ENCODE measurements at regions not wholly inside any gene's neighbourhood (a gene's known extent, or its start where the extent isn't known, plus 50 kb on each side); places are given as distances from the start of the nearest gene placed in this dataset.

- no peak for DNase-seq (ENCODE audit: low read depth)
- no peak overlapping the region for H3K4me3 ChIP-seq (ENCODE audit: low read depth, low read length)
- no peak for TF ChIP-seq POLR2A (IDR thresholded peaks at IDR 0.05; ENCODE audit: extremely low read depth, insufficient read length)
- TF ChIP-seq CTCF (IDR thresholded peaks at IDR 0.05; ENCODE audit: low read depth, low read length) = no peak
- TF ChIP-seq MAX (IDR thresholded peaks at IDR 0.05; ENCODE audit: low read depth, low read length) = no peak
- TF ChIP-seq MYC (IDR thresholded peaks at IDR 0.05; ENCODE audit: low read depth, low read length) = no peak
These were observed 86.4 kb upstream of the PICALM start for GRCh38 chr11:86155200-86155844.

- DNase-seq (ENCODE audit: low read depth) = no peak
- no peak overlapping the region for H3K4me3 ChIP-seq (ENCODE audit: low read depth, low read length)
- TF ChIP-seq CTCF (IDR thresholded peaks at IDR 0.05; ENCODE audit: low read depth, low read length) (no peak), MYC (IDR thresholded peaks at IDR 0.05; ENCODE audit: low read depth, low read length) (no peak), MAX (IDR thresholded peaks at IDR 0.05; ENCODE audit: low read depth, low read length) (no peak), POLR2A (IDR thresholded peaks at IDR 0.05; ENCODE audit: extremely low read depth, insufficient read length) (no peak)
These were observed 84.6 kb upstream of the PICALM start for GRCh38 chr11:86153439-86153838.

GRCh38 chr11:86152901-86153300, 84.0 kb upstream of the PICALM start:
- TF ChIP-seq CTCF (IDR thresholded peaks at IDR 0.05; ENCODE audit: low read depth, low read length) (no peak), POLR2A (IDR thresholded peaks at IDR 0.05; ENCODE audit: extremely low read depth, insufficient read length) (no peak), MYC (IDR thresholded peaks at IDR 0.05; ENCODE audit: low read depth, low read length) (no peak), MAX (IDR thresholded peaks at IDR 0.05; ENCODE audit: low read depth, low read length) (no peak)
- H3K4me3 ChIP-seq (ENCODE audit: low read depth, low read length) = no peak overlapping the region
- no peak for DNase-seq (ENCODE audit: low read depth)

- DNase-seq (ENCODE audit: low read depth) = no peak
- TF ChIP-seq MAX (IDR thresholded peaks at IDR 0.05; ENCODE audit: low read depth, low read length) (0 out of 2 replicates have a peak, but pooled peaks have one; percentile 2), CTCF (IDR thresholded peaks at IDR 0.05; ENCODE audit: low read depth, low read length) (no peak)
- no peak overlapping the region for H3K4me3 ChIP-seq (ENCODE audit: low read depth, low read length)
These were observed 83.3 kb upstream of the PICALM start for GRCh38 chr11:86152006-86152862.

GRCh38 chr11:86151174-86152005, 82.5 kb upstream of the PICALM start:
- TF ChIP-seq MYC (IDR thresholded peaks at IDR 0.05; ENCODE audit: low read depth, low read length) (no peak), CTCF (IDR thresholded peaks at IDR 0.05; ENCODE audit: low read depth, low read length) (no peak)
- no peak overlapping the region for H3K4me3 ChIP-seq (ENCODE audit: low read depth, low read length)
- peak; percentile 76 for DNase-seq (ENCODE audit: low read depth)

Data from NB4 (cell line).